IPS-20b (cell line): ENCODE measurements at regions not wholly inside any gene's neighbourhood (a gene's known extent, or its start where the extent isn't known, plus 50 kb on each side); places are given as distances from the start of the nearest gene placed in this dataset.
"Not testable (repeated sequence)": the region's sequence is repeated elsewhere in the genome, so short reads cannot be mapped to it uniquely, and the experiment has no call there.

Experiments used
- H3K27ac ChIP-seq: one replicate; pipeline ENCODE4 v1.5.1; 2013; ENCODE audit warnings: low read length
- H3K27me3 ChIP-seq: 2 replicates; pipeline ENCODE4 v1.6.1; 2013; ENCODE audit warnings: mild to moderate bottlenecking, low read length, inconsistent platforms; ENCODE audit not compliant: insufficient read depth
- H3K36me3 ChIP-seq: 2 replicates; pipeline ENCODE4 v1.6.1; 2013; ENCODE audit warnings: low read depth, mild to moderate bottlenecking, inconsistent platforms, low read length, moderate library complexity; ENCODE audit not compliant: insufficient read depth
- H3K4me1 ChIP-seq: 2 replicates; pipeline ENCODE4 v1.6.1; 2013; ENCODE audit warnings: mild to moderate bottlenecking, control low read depth, inconsistent platforms, low read length, moderate library complexity; ENCODE audit not compliant: insufficient read depth
- H3K4me3 ChIP-seq: 2 replicates; pipeline ENCODE4 v1.5.1; 2013; ENCODE audit warnings: mild to moderate bottlenecking, low read length, inconsistent platforms
- H3K9ac ChIP-seq: 2 replicates; pipeline ENCODE4 v1.6.1; 2013; ENCODE audit warnings: low read depth, mild to moderate bottlenecking, inconsistent platforms, low read length, moderate library complexity
- H3K9me3 ChIP-seq: 2 replicates; pipeline ENCODE4 v1.6.1; 2013; ENCODE audit warnings: mild to moderate bottlenecking, low read depth, low read length, inconsistent platforms; ENCODE audit not compliant: insufficient read depth

DNA sequence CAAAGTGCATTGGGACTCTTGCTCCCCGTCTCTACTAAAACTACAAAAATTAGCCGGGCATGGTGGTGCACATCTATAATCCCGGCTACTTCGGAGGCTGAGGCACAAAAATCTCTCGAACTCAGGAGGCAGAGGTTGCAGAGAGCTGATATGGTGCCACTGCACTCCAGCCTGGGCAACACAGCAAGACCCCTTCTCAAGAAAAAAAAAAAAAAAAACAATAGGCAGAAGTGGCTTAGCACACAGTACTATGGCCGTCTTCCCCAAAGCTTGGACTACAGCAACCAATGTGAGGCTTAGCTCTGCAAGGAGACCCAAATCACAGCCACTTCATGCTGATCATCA, 162.8 kb upstream of the PRDX4 start:
- peak overlapping the region; percentile 36 for H3K27ac ChIP-seq
- no peaks in the 10 kb centered on the region for H3K27me3 ChIP-seq
- H3K9me3 ChIP-seq: no peaks in the 10 kb centered on the region
- H3K36me3 ChIP-seq: no peaks in the 10 kb centered on the region
- H3K4me3 ChIP-seq: no peak overlapping the region
- peaks cover 40% of the 10 kb centered on the region for H3K4me1 ChIP-seq
- H3K9ac ChIP-seq: peak overlapping the region; percentile 48; the same call in 1 of the 2 replicates

DNA sequence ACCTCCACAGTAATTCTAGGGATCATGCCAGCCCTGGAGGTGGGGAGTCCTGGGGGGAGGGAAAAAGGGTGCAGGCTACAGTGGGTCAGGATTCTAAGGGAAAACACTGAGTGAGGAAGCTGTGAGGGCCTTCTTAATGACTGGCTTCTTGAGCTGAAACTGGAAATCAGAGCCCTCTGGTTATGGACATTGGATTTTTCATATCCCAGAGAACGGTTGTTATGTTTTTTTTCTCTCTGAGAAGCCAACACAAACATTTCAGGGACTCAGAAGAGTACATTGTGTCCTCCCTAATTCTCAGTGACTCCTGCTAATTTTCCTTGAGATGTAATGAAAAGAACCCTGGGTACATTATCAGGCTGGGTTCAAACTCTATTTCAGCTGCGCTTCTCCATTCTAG, 162.4 kb upstream of the PRDX4 start:
- H3K9ac ChIP-seq: peak overlapping the region; percentile 48; the same call in 1 of the 2 replicates
- H3K27ac ChIP-seq: peak overlapping the region; percentile 36
- no peaks in the 10 kb centered on the region for H3K9me3 ChIP-seq
- H3K36me3 ChIP-seq: no peaks in the 10 kb centered on the region
- peaks cover 40% of the 10 kb centered on the region for H3K4me1 ChIP-seq
- peak overlapping the region; percentile 26; the same call in 1 of the 2 replicates for H3K4me3 ChIP-seq
- H3K27me3 ChIP-seq: no peaks in the 10 kb centered on the region

DNA sequence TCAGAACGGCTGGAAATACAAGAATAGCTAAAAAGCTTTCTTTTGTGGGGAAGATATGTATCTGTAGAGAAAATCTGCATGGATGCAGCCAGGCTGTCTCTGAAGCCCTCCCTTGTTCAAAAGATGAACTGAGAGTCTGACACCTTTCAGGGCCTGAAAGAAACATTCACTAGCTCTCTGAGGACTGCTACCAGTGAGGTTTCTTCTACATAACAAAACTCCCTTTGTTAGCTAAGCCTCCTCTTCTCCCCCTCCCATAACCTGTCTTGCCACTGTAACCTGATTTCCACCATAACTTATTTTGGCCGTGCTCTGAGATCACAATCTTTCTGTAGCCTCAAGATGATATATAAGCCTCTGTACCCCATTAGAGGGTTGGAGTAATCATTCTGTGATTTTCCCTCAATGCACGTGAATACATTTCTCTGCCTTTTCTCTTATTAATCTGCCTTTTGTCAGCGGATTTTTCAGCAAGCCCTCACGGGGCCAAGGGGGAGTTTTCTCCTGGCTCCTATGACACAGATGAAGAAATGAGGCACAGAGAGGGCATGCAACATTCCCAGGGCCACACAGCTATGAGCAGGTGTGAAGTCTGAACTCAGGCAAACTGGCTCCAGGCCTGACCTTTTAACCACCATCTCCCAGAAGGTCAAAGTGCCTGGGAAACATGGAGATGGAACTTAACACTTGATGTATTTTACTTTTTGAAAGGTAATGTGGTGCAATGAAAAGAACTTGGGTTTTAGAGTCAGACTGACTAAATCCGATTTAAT, 161.6 kb upstream of the PRDX4 start:
- Histone ChIP-seq H3K9me3 (no peaks in the 10 kb centered on the region), H3K4me1 (peaks cover 40% of the 10 kb centered on the region), H3K27ac (peak overlapping the region; percentile 59), H3K27me3 (no peaks in the 10 kb centered on the region), H3K4me3 (peak overlapping the region; percentile 29; the same call in 1 of the 2 replicates), H3K36me3 (no peaks in the 10 kb centered on the region), H3K9ac (peak overlapping the region; percentile 64; the same call in 1 of the 2 replicates)

DNA sequence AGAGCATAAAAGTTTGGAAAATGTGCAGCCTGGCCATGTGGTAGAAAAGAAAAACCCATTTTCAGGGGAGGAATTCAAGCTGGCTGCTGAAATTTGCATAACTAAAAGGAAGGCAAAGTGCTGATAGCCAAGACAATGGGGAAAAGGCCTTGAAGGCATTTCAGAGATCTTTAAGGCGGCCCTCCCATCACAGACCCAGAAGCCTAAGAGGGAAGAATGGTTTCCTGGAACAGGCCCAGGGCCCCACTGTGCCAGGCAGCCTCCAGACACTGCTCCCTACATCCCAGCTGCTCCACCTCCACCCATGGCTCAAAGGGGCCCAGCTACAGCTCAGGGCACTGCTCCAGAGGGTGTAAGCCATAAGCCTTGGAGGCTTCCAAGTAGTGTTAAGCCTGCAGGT, 158.0 kb upstream of the PRDX4 start:
- Histone ChIP-seq H3K4me1 (peaks cover 56% of the 10 kb centered on the region), H3K9ac (no peak overlapping the region; the same call in none of the 2 replicates), H3K27ac (peak overlapping the region; percentile 47), H3K9me3 (no peaks in the 10 kb centered on the region), H3K4me3 (no peak overlapping the region; the same call in 1 of the 2 replicates), H3K36me3 (no peaks in the 10 kb centered on the region), H3K27me3 (no peaks in the 10 kb centered on the region)

DNA sequence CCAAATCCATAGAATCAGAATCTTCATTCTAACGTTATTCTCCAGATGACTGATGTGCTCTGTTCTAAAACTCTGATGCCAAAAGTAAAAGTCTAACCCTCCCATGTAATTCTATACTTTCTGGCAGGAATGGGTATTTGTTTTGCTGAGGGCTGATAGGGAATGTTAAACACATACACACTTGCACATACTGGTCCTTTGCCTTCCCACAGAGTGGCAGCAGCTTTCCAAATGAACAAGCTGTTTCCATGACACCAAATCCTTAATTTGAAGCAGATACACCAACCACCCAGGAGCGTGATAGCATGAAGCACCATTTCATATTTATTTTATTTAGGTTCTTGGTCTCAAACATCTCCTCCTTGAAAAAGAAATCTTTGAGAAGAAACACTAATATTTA, 155.5 kb upstream of the PRDX4 start:
- peaks cover 40% of the 10 kb centered on the region for H3K4me1 ChIP-seq
- no peak overlapping the region for H3K4me3 ChIP-seq
- H3K36me3 ChIP-seq: no peaks in the 10 kb centered on the region
- no peaks in the 10 kb centered on the region for H3K9me3 ChIP-seq
- no peaks in the 10 kb centered on the region for H3K27me3 ChIP-seq
- H3K9ac ChIP-seq: peak overlapping the region; percentile 64; the same call in 1 of the 2 replicates
- no peak overlapping the region for H3K27ac ChIP-seq

DNA sequence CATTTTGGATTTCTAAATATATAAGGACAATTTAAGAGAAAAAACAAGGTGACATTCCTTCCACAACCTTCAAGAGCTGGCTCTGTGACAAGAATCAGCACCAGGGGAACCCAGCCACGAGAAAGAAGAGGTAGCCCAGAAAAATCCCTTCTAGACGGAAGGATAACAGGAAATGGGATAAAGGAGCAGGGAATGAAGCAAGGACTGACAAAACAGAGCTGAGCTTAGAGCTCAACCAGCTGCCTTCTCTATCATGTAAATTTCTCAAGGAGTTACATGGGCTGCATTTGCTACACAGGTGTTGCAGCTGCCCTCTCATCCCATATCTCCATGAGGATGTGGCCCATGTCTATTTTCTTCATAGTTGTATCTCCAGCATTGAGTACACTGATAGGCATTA, 154.2 kb upstream of the PRDX4 start:
- H3K9me3 ChIP-seq: no peaks in the 10 kb centered on the region
- no peaks in the 10 kb centered on the region for H3K36me3 ChIP-seq
- H3K27ac ChIP-seq: peak overlapping the region; percentile 61
- peak overlapping the region; percentile 64 for H3K9ac ChIP-seq
- no peaks in the 10 kb centered on the region for H3K27me3 ChIP-seq
- 0 out of 2 replicates have a peak overlapping the region, but pooled peaks have one; percentile 7 for H3K4me3 ChIP-seq
- peaks cover 27% of the 10 kb centered on the region for H3K4me1 ChIP-seq

DNA sequence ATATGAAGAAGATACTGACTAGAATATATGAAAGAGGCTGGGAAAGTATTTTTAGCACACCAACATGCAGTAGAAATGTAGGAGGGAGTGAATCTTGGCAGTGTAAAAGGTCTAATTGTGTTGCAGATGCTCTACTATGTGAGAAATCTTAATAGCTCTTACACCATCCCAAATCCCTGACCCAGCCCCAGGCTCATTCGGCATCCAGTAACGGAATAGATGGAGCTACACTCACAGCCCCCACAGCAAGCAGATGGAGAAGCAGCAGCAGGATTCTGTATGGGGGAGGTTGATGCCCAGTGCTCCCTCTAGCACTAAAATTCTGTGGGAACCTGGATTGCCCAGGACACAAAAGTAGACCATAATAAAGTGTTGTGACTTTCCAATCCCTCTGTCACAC, 153.2 kb upstream of the PRDX4 start:
- H3K27ac ChIP-seq: peak overlapping the region; percentile 4
- peaks cover 20% of the 10 kb centered on the region for H3K4me1 ChIP-seq
- no peaks in the 10 kb centered on the region for H3K36me3 ChIP-seq
- H3K4me3 ChIP-seq: no peak overlapping the region
- H3K27me3 ChIP-seq: no peaks in the 10 kb centered on the region
- H3K9me3 ChIP-seq: no peaks in the 10 kb centered on the region
- H3K9ac ChIP-seq: peak overlapping the region; percentile 38; the same call in 1 of the 2 replicates

DNA sequence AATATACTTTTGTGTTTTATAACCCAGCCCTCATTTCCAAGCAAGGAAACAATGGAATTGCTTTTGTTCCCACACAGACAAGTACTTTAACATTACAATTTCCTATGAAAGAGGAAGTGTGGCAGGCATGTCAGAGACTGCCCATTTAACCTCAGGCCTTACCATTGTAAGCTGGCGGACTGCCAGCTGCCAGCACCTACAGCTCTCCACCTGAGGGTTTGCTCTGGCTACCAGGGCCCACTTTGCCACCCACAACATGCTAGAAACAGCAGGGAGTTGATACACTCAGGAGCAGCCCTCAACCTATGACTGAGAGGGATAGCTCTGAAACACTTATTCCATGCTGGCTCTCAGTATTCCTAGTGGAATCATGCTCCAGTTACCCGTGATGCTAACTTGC, 152.3 kb upstream of the PRDX4 start:
- Histone ChIP-seq H3K9me3 (no peaks in the 10 kb centered on the region), H3K4me1 (peaks cover 20% of the 10 kb centered on the region), H3K36me3 (no peaks in the 10 kb centered on the region), H3K4me3 (no peak overlapping the region), H3K27me3 (no peaks in the 10 kb centered on the region), H3K9ac (no peak overlapping the region), H3K27ac (no peak overlapping the region)

DNA sequence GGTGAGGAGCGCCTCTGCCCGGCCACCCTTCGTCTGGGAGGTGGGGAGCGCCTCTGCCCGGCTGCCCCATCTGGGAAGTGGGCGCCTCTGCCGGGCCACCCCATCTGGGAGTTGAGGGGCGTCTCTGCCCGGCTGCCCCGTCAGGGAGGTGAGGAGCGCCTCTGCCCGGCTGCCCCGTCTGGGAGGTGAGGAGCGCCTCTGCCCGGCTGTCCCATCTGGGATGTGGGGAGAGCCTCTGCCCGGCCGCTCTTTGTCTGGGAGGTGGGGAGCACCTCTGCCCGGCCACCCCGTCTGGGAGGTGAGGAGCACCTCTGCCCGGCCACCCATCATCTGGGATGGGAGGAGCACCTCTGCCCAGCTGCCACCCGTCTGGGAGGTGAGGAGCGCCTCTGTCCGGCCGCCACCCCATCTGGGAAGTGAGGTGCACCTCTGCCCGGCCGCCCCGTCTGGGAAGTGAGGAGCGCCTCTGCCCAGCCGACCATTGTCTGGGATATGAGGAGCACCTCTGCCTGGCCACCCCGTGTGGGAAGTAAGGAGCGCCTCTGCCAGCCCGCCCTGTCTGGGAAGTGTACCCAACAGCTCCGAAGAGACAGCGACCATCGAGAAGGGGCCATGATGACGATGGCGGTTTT, 144.2 kb upstream of the PRDX4 start:
- H3K4me1 ChIP-seq, H3K9me3 ChIP-seq, H3K27me3 ChIP-seq, H3K27ac ChIP-seq, H3K9ac ChIP-seq, H3K4me3 ChIP-seq, H3K36me3 ChIP-seq: not testable (repeated sequence)

DNA sequence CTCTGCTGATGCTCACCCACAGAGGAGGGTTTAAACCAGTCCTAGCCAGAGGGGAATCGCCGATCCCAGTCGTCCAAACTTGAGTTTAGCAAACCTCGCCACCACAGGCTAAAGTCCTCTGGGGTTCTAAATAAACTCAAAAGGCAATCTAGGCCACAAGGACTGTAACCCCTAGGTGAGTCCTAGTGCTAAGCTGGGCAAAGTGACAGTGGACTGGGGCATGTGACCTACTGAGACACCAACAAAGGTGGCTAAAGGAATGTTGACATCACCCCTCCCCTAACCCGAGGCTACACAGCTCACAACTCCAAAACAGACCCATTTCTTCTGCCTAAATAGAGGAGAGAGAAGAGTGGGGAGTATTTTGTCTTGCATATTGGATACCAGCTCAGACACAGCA, 142.8 kb upstream of the PRDX4 start:
- no peak overlapping the region for H3K4me3 ChIP-seq
- no peaks in the 10 kb centered on the region for H3K9me3 ChIP-seq
- no peaks in the 10 kb centered on the region for H3K36me3 ChIP-seq
- H3K4me1 ChIP-seq: no peaks in the 10 kb centered on the region
- H3K27ac ChIP-seq: no peak overlapping the region
- no peak overlapping the region for H3K9ac ChIP-seq
- no peaks in the 10 kb centered on the region for H3K27me3 ChIP-seq

DNA sequence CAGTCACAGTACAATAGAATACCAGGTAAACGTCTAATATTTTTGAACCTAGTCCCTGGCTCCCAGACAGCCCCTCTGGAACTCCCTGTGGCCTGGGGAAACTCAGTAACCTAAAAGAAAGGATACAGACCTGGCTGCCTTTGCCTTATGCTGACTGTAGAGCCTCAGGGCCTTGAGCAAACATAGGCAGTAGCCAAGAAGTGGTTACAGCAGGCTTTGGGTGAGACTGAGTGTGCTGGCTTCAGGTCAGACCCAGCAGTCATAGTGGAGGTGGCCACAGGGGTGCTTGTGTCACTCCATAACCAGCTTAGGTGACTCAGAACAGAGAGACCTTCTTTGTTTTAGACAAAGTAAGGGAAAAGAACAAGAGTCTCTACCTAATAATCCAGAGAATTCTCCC, 141.8 kb upstream of the PRDX4 start:
- no peak overlapping the region for H3K27ac ChIP-seq
- no peaks in the 10 kb centered on the region for H3K4me1 ChIP-seq
- H3K27me3 ChIP-seq: no peaks in the 10 kb centered on the region
- H3K9ac ChIP-seq: no peak overlapping the region
- H3K9me3 ChIP-seq: no peaks in the 10 kb centered on the region
- no peaks in the 10 kb centered on the region for H3K36me3 ChIP-seq
- no peak overlapping the region for H3K4me3 ChIP-seq

DNA sequence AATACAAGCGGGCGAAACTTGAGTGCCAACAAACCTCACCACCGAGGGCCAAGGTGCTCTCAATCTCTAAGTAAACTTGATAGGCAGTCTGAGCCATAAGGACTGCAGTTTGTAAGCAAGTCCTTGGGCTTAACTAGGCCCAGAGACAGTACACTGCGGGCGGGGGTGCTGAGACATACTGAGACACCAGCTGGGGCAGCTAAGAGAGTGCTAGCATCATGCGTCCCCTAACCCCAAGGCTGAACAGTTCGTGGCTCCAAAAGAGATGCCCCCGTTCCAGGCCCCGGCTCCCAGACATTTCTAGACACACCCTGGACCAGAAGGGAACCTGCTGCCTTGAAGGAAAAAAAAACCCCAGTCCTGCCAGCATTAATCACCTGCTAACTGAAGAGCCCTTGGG, 126.8 kb upstream of the PRDX4 start:
- no peak overlapping the region for H3K4me3 ChIP-seq
- no peaks in the 10 kb centered on the region for H3K27me3 ChIP-seq
- H3K9me3 ChIP-seq: no peaks in the 10 kb centered on the region
- H3K9ac ChIP-seq: no peak overlapping the region
- no peaks in the 10 kb centered on the region for H3K36me3 ChIP-seq
- H3K4me1 ChIP-seq: no peaks in the 10 kb centered on the region
- H3K27ac ChIP-seq: no peak overlapping the region
